H9 (cell line): ENCODE measurements at regions not wholly inside any gene's neighbourhood (a gene's known extent, or its start where the extent isn't known, plus 50 kb on each side); places are given as distances from the start of the nearest gene placed in this dataset.

Experiments
- DNase-seq: peaks from one replicate; pipeline ENCODE4 v3.0.0-alpha.2; 2017
- H2AFZ ChIP-seq: one replicate; pipeline ENCODE4 v1.6.1; 2013; ENCODE audit warnings: mild to moderate bottlenecking, low read length, control low read depth, moderate library complexity
- H2AK5ac ChIP-seq: 2 replicates; pipeline ENCODE4 v1.6.1; 2013; ENCODE audit warnings: low read length, control low read depth, mixed read lengths; ENCODE audit not compliant: insufficient read length
- H2BK120ac ChIP-seq: one replicate; pipeline ENCODE4 v1.6.1; 2013; ENCODE audit warnings: low read depth, mild to moderate bottlenecking, low read length, control low read depth, inconsistent platforms; ENCODE audit not compliant: poor library complexity, severe bottlenecking
- H2BK12ac ChIP-seq: 2 replicates; pipeline ENCODE4 v1.6.1; 2013; ENCODE audit warnings: low read length, control low read depth, mixed read lengths, low read depth; ENCODE audit not compliant: insufficient read length
- H2BK15ac ChIP-seq: 2 replicates; pipeline ENCODE4 v1.6.1; 2013; ENCODE audit warnings: low read depth, low read length, control low read depth
- H2BK20ac ChIP-seq: one replicate; pipeline ENCODE4 v1.6.1; 2013; ENCODE audit warnings: low read depth, mild to moderate bottlenecking, low read length, control low read depth, inconsistent platforms; ENCODE audit not compliant: poor library complexity, severe bottlenecking
- H2BK5ac ChIP-seq: 2 replicates; pipeline ENCODE4 v1.6.1; 2013; ENCODE audit warnings: low read length, control low read depth, mixed read lengths; ENCODE audit not compliant: insufficient read length
- H3K14ac ChIP-seq: 2 replicates; pipeline ENCODE4 v1.6.1; 2013; ENCODE audit warnings: low read length, control low read depth; ENCODE audit not compliant: insufficient read depth
- H3K18ac ChIP-seq: 2 replicates; pipeline ENCODE4 v1.6.1; 2013; ENCODE audit warnings: low read depth, mild to moderate bottlenecking, mixed read lengths, low read length, control low read depth; ENCODE audit not compliant: insufficient read length
- H3K23ac ChIP-seq: 2 replicates; pipeline ENCODE4 v1.6.1; 2013; ENCODE audit warnings: low read length, control low read depth, mixed read lengths, low read depth; ENCODE audit not compliant: insufficient read length
- H3K23me2 ChIP-seq: 2 replicates; pipeline ENCODE4 v1.6.1; 2013; ENCODE audit warnings: low read depth, mild to moderate bottlenecking, mixed read lengths, low read length, control low read depth; ENCODE audit not compliant: insufficient read length, poor library complexity, severe bottlenecking
- H3K27ac ChIP-seq: 2 replicates; pipeline ENCODE4 v1.5.1; 2013; ENCODE audit warnings: low read length, control low read depth, mixed read lengths, low read depth; ENCODE audit not compliant: insufficient read length
- H3K27me3 ChIP-seq: 2 replicates; pipeline ENCODE4 v1.6.1; 2013; ENCODE audit warnings: low read length, control low read depth, inconsistent platforms; ENCODE audit not compliant: insufficient read depth
- H3K4ac ChIP-seq: 2 replicates; pipeline ENCODE4 v1.6.1; 2013; ENCODE audit warnings: low read depth, mild to moderate bottlenecking, control low read depth, inconsistent platforms, low read length, moderate library complexity
- H3K4me1 ChIP-seq: 2 replicates; pipeline ENCODE4 v1.6.1; 2013; ENCODE audit warnings: low read length, control low read depth, inconsistent platforms; ENCODE audit not compliant: insufficient read depth
- H3K4me2 ChIP-seq: 2 replicates; pipeline ENCODE4 v1.6.1; 2013; ENCODE audit warnings: low read length, control low read depth, mixed read lengths; ENCODE audit not compliant: insufficient read length, insufficient read depth
- H3K56ac ChIP-seq: 2 replicates; pipeline ENCODE4 v1.6.1; 2013; ENCODE audit warnings: low read depth, mild to moderate bottlenecking, mixed read lengths, low read length, control low read depth; ENCODE audit not compliant: insufficient read length
- H3K79me1 ChIP-seq: 2 replicates; pipeline ENCODE4 v1.6.1; 2013; ENCODE audit warnings: low read depth, mild to moderate bottlenecking, moderate library complexity, low read length, control low read depth, inconsistent platforms; ENCODE audit not compliant: insufficient read depth, poor library complexity, severe bottlenecking
- H3K79me2 ChIP-seq: 2 replicates; pipeline ENCODE4 v1.6.1; 2013; ENCODE audit warnings: low read length, control low read depth, inconsistent platforms; ENCODE audit not compliant: insufficient read depth
- H3K9ac ChIP-seq: 2 replicates; pipeline ENCODE4 v1.6.1; 2013; ENCODE audit warnings: low read length, control low read depth, mixed read lengths; ENCODE audit not compliant: insufficient read length; ENCODE audit errors: extremely low read depth
- H3K9me3 ChIP-seq: one replicate; pipeline ENCODE4 v1.6.1; 2013; ENCODE audit warnings: low read depth, low read length, inconsistent platforms; ENCODE audit not compliant: control insufficient read depth
- H3T11ph ChIP-seq: one replicate; pipeline ENCODE4 v1.6.1; 2013; ENCODE audit warnings: mild to moderate bottlenecking, low read length, control low read depth, inconsistent platforms
- H4K20me1 ChIP-seq: one replicate; pipeline ENCODE4 v1.6.1; 2013; ENCODE audit not compliant: control insufficient read depth, insufficient read length, insufficient read depth
- H4K5ac ChIP-seq: 2 replicates; pipeline ENCODE4 v1.6.1; 2013; ENCODE audit warnings: low read depth, mild to moderate bottlenecking, mixed read lengths, low read length, control low read depth; ENCODE audit not compliant: insufficient read length
- H4K8ac ChIP-seq: replicated peaks from 2 replicates; pipeline ENCODE4 v1.6.1; 2013; ENCODE audit warnings: low read length, control low read depth, mixed read lengths, low read depth; ENCODE audit not compliant: insufficient read length
- H4K91ac ChIP-seq: 2 replicates; pipeline ENCODE4 v1.6.1; 2013; ENCODE audit warnings: low read depth, mild to moderate bottlenecking, moderate library complexity, mixed read lengths, low read length, control low read depth; ENCODE audit not compliant: insufficient read length
- H3K27ac Mint-ChIP-seq, 3 experiments: 2 replicates in 2 of 3; 3 replicates in 1 of 3; pipeline ENCODE4 v1.8.0; 2020 to 2021; ENCODE audit warnings: mixed read lengths in 3 of 3, mild to moderate bottlenecking in 1 of 3, moderate library complexity in 1 of 3
- H3K27me3 Mint-ChIP-seq: 2 replicates; pipeline ENCODE4 v1.8.0; 2021; ENCODE audit warnings: low read depth, mild to moderate bottlenecking, moderate library complexity, mixed read lengths
- H3K36me3 Mint-ChIP-seq, 3 experiments: 2 replicates in 2 of 3; 3 replicates in 1 of 3; pipeline ENCODE4 v1.8.0; 2020 to 2021; ENCODE audit warnings: low read depth in 3 of 3, mixed read lengths in 3 of 3; ENCODE audit not compliant: insufficient read depth in 1 of 3
- H3K4me1 Mint-ChIP-seq, 2 experiments: 2 replicates each; pipeline ENCODE4 v1.8.0; 2020; ENCODE audit warnings: mixed read lengths in 2 of 2
- H3K4me3 Mint-ChIP-seq, 2 experiments: 2 replicates in 1 of 2; 3 replicates in 1 of 2; pipeline ENCODE4 v1.8.0; 2020 to 2021; ENCODE audit warnings: mild to moderate bottlenecking in 2 of 2, mixed read lengths in 2 of 2, moderate library complexity in 1 of 2
- H3K9me3 Mint-ChIP-seq, 2 experiments: 2 replicates in 1 of 2; 3 replicates in 1 of 2; pipeline ENCODE4 v1.8.0; 2020; ENCODE audit warnings: mild to moderate bottlenecking in 2 of 2, mixed read lengths in 2 of 2, moderate library complexity in 1 of 2
- CTCF ChIP-seq: fragments of 200-600 bp; sonication (generic); conservative IDR thresholded peaks from 3 replicates; pipeline ENCODE4 v1.8.0; 2021; ENCODE audit warnings: antibody characterized with exemption, mild to moderate bottlenecking
- WGBS: extraction: QIAGEN DNeasy Blood & Tissue Kit; methylation state at CpG from one replicate; pipeline ENCODE4 v1.1.7; 2013; ENCODE audit warnings: missing lambda C conversion rate, low lambda C conversion rate, mixed read lengths; ENCODE audit not compliant: insufficient read length; ENCODE audit errors: extremely low coverage; 5-methylcytosine and 5-hydroxymethylcytosine counted together

- no peak overlapping the region for H3K9ac ChIP-seq
- H2BK20ac ChIP-seq = no peak overlapping the region
- no peaks in the 10 kb centered on the region for H3K23me2 ChIP-seq
- H3K23ac ChIP-seq = no peak overlapping the region
- H3K27ac ChIP-seq = no peak overlapping the region
- no peak for DNase-seq
- H2AFZ ChIP-seq = no peak overlapping the region
- no peak overlapping the region for H2BK5ac ChIP-seq
- H3K27ac Mint-ChIP-seq = no peak overlapping the region
- H3K4ac ChIP-seq = no peak overlapping the region
- no peak overlapping the region for H3K4me2 ChIP-seq
- no peak overlapping the region for H4K8ac ChIP-seq
- H3K4me3 Mint-ChIP-seq = no peak overlapping the region
- H3K27me3 Mint-ChIP-seq = no peaks in the 10 kb centered on the region
- H2BK12ac ChIP-seq = no peak overlapping the region
- no peaks in the 10 kb centered on the region for H3K4me1 Mint-ChIP-seq
- no peak overlapping the region for H2AK5ac ChIP-seq
- no peaks in the 10 kb centered on the region; a peak in 1 of 7 replicates for H3K36me3 Mint-ChIP-seq
- no peak overlapping the region for H2BK15ac ChIP-seq
- H3K9me3 ChIP-seq = no peaks in the 10 kb centered on the region
- no peaks in the 10 kb centered on the region for H3K27me3 ChIP-seq
- no peak overlapping the region for H4K91ac ChIP-seq
- no CpG with 5 or more reads among the region's 1 CpG for WGBS
- no peak for TF ChIP-seq CTCF
- no peaks in the 10 kb centered on the region for H3K79me1 ChIP-seq
- H3K79me2 ChIP-seq = no peaks in the 10 kb centered on the region
- H3K14ac ChIP-seq = no peak overlapping the region
- H3K9me3 Mint-ChIP-seq = no peaks in the 10 kb centered on the region; a peak in 1 of 5 replicates
- H2BK120ac ChIP-seq = no peak overlapping the region
- H4K5ac ChIP-seq = no peak overlapping the region
- H3K18ac ChIP-seq = no peak overlapping the region
- no peaks in the 10 kb centered on the region for H3K4me1 ChIP-seq
- no peak overlapping the region for H3K56ac ChIP-seq
- H3T11ph ChIP-seq = no peak overlapping the region
- no peaks in the 10 kb centered on the region for H4K20me1 ChIP-seq
Observed at GRCh38 chr14:38496092-38496491, 240.2 kb upstream of the CLEC14A start.
